ENCODE measurements at regions not wholly inside any gene's neighbourhood (a gene's known extent, or its start where the extent isn't known, plus 50 kb on each side); places are given as distances from the start of the nearest gene placed in this dataset.

- no peak overlapping the region for H3K18ac ChIP-seq (ENCODE audit: low read length)
- no peak overlapping the region for H3K4ac ChIP-seq (ENCODE audit: low read length)
- no peak overlapping the region for H4K8ac ChIP-seq (ENCODE audit: low read depth, low read length)
- H3K79me1 ChIP-seq (ENCODE audit: low read depth, low read length) = no peaks in the 10 kb centered on the region
- H2BK12ac ChIP-seq (ENCODE audit: low read length) = no peak overlapping the region
- no peak overlapping the region for H3K23ac ChIP-seq (ENCODE audit: low read depth, low read length, poor library complexity)
- H3K9me3 ChIP-seq (replicated peaks in 1 of 2; ENCODE audit: control insufficient read depth in 2 of 2, insufficient read depth in 1 of 2, low read depth in 1 of 2, low read length in 2 of 2) = no peaks in the 10 kb centered on the region
- H3K4me3 ChIP-seq (ENCODE audit: low read length in 2 of 2) = no peak overlapping the region
- H4K91ac ChIP-seq (ENCODE audit: low read depth, low read length, poor library complexity) = no peak overlapping the region
- no peak overlapping the region for H3K9ac ChIP-seq (ENCODE audit: low read depth, low read length, poor library complexity)
- no peak for DNase-seq (ENCODE audit: low spot score)
- H2BK120ac ChIP-seq (ENCODE audit: low read depth, low read length) = no peak overlapping the region
- H3K36me3 ChIP-seq (replicated peaks in 1 of 2; ENCODE audit: control insufficient read depth in 2 of 2, insufficient read depth in 2 of 2, low read length in 2 of 2) = no peaks in the 10 kb centered on the region
- H2AK5ac ChIP-seq (ENCODE audit: low read depth, low read length) = no peak overlapping the region
- no peak overlapping the region for H2BK15ac ChIP-seq (ENCODE audit: low read length)
- H3K4me2 ChIP-seq (ENCODE audit: insufficient read depth, low read length, poor library complexity, severe bottlenecking) = no peak overlapping the region
- H3K4me1 ChIP-seq (ENCODE audit: control insufficient read depth in 2 of 2, insufficient read depth in 1 of 2, low read depth in 1 of 2, low read length in 2 of 2) = no peaks in the 10 kb centered on the region
- no peak overlapping the region for H2AFZ ChIP-seq (ENCODE audit: low read length)
- WGBS, 2 donors (ENCODE audit: extremely low coverage in 2 of 2, insufficient read length in 2 of 2, insufficient replicate concordance in 1 of 2) = no CpG with 5 or more reads among the region's 1 CpG
- no peak overlapping the region for H3K14ac ChIP-seq (ENCODE audit: low read length)
- H3K27me3 ChIP-seq (ENCODE audit: control insufficient read depth in 3 of 3, insufficient read depth in 3 of 3, low read depth in 1 of 3, low read length in 3 of 3) = no peaks in the 10 kb centered on the region
- no peak overlapping the region for H2BK5ac ChIP-seq (ENCODE audit: low read length)
- no peak overlapping the region for H3K27ac ChIP-seq (replicated peaks; ENCODE audit: low read length)
Observed at GRCh38 chr2:51825823-51826222, 793.9 kb upstream of the NRXN1 start.

DNA sequence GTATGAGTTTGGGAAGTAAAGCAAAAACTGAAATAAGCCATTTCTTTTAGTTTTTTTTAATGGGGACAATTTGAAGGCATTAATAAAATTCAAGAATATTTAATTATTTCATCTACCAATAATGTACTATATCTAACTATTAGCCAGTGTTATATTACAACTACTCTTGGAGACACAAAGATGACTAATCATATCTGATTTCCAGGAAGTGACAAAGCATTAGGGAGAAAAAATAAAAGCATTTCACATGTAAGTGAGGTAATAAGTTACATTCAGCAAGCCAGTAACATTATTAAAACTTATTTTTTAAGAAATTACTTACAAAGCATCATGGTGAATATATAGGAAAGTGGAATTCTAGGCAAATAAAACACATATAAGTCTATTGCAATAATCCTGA, 781.3 kb upstream of the NRXN1 start:
- Histone ChIP-seq H2BK12ac (ENCODE audit: low read length) (no peak overlapping the region), H3K18ac (ENCODE audit: low read length) (no peak overlapping the region), H3K9ac (ENCODE audit: low read depth, low read length, poor library complexity) (no peak overlapping the region), H3K9me3 (replicated peaks in 1 of 2; ENCODE audit: control insufficient read depth in 2 of 2, insufficient read depth in 1 of 2, low read depth in 1 of 2, low read length in 2 of 2) (no peaks in the 10 kb centered on the region), H4K91ac (ENCODE audit: low read depth, low read length, poor library complexity) (no peak overlapping the region), H2BK120ac (ENCODE audit: low read depth, low read length) (no peak overlapping the region), H3K14ac (ENCODE audit: low read length) (no peak overlapping the region), H4K8ac (ENCODE audit: low read depth, low read length) (no peak overlapping the region), H3K4ac (ENCODE audit: low read length) (no peak overlapping the region), H2AK5ac (ENCODE audit: low read depth, low read length) (no peak overlapping the region), H2BK5ac (ENCODE audit: low read length) (no peak overlapping the region), H3K27ac (replicated peaks; ENCODE audit: low read length) (no peak overlapping the region), H3K27me3 (ENCODE audit: control insufficient read depth in 3 of 3, insufficient read depth in 3 of 3, low read depth in 1 of 3, low read length in 3 of 3) (no peaks in the 10 kb centered on the region), H2BK15ac (ENCODE audit: low read length) (no peak overlapping the region), H3K4me1 (ENCODE audit: control insufficient read depth in 2 of 2, insufficient read depth in 1 of 2, low read depth in 1 of 2, low read length in 2 of 2) (no peaks in the 10 kb centered on the region), H3K23ac (ENCODE audit: low read depth, low read length, poor library complexity) (no peak overlapping the region), H3K4me2 (ENCODE audit: insufficient read depth, low read length, poor library complexity, severe bottlenecking) (no peak overlapping the region), H2AFZ (ENCODE audit: low read length) (no peak overlapping the region), H3K36me3 (replicated peaks in 1 of 2; ENCODE audit: control insufficient read depth in 2 of 2, insufficient read depth in 2 of 2, low read length in 2 of 2) (no peaks in the 10 kb centered on the region), H3K79me1 (ENCODE audit: low read depth, low read length) (no peaks in the 10 kb centered on the region), H3K4me3 (ENCODE audit: low read length in 2 of 2) (no peak overlapping the region)
- no peak for DNase-seq (ENCODE audit: low spot score)

DNA sequence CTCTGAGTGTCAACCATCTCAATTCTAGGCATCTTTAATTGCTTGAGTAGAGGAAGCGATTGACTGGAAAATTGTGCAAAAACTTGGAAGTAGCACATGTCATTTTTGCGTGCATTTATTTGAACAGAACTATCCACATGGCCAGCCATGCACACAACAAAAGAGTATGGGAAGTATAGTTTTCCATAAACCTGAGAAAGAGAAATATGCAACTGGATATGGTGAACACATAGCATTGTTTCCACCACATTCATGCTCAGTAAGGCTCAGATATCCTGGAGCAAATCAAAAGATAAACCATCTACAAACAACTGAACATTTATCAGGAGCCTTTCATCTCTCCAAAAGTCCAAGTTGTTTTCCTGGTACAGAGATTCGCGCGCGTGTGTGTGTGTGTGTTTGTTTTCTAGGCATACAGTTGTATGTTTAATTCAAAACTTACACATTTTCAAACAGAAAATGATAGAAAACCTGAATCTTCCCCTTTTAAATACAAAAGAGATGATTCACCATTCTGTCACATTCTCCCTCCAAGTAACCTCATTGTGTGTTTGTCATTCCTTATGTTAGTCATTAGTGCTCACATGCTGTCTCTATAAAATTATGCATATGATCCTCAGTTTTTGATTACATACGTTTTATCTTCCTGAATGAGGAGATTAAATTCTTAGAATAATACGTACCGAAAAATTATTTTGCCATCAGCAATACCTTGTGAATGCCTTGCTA, 780.4 kb upstream of the NRXN1 start:
- H2BK5ac ChIP-seq (ENCODE audit: low read length) = no peak overlapping the region
- no peak overlapping the region for H3K14ac ChIP-seq (ENCODE audit: low read length)
- H3K9ac ChIP-seq (ENCODE audit: low read depth, low read length, poor library complexity) = no peak overlapping the region
- no CpG with 5 or more reads among the region's 9 CpGs for WGBS, 2 donors (ENCODE audit: extremely low coverage in 2 of 2, insufficient read length in 2 of 2, insufficient replicate concordance in 1 of 2)
- no peaks in the 10 kb centered on the region for H3K27me3 ChIP-seq (ENCODE audit: control insufficient read depth in 3 of 3, insufficient read depth in 3 of 3, low read depth in 1 of 3, low read length in 3 of 3)
- no peak overlapping the region for H3K4me2 ChIP-seq (ENCODE audit: insufficient read depth, low read length, poor library complexity, severe bottlenecking)
- no peaks in the 10 kb centered on the region for H3K79me1 ChIP-seq (ENCODE audit: low read depth, low read length)
- H3K23ac ChIP-seq (ENCODE audit: low read depth, low read length, poor library complexity) = no peak overlapping the region
- no peak overlapping the region for H2BK15ac ChIP-seq (ENCODE audit: low read length)
- H3K4me1 ChIP-seq (ENCODE audit: control insufficient read depth in 2 of 2, insufficient read depth in 1 of 2, low read depth in 1 of 2, low read length in 2 of 2) = no peaks in the 10 kb centered on the region
- H2AFZ ChIP-seq (ENCODE audit: low read length) = no peak overlapping the region
- H3K27ac ChIP-seq (replicated peaks; ENCODE audit: low read length) = no peak overlapping the region
- no peak overlapping the region for H2BK12ac ChIP-seq (ENCODE audit: low read length)
- H4K8ac ChIP-seq (ENCODE audit: low read depth, low read length) = no peak overlapping the region
- DNase-seq (ENCODE audit: low spot score) = no peak
- H2AK5ac ChIP-seq (ENCODE audit: low read depth, low read length) = no peak overlapping the region
- H2BK120ac ChIP-seq (ENCODE audit: low read depth, low read length) = no peak overlapping the region
- no peaks in the 10 kb centered on the region for H3K9me3 ChIP-seq (replicated peaks in 1 of 2; ENCODE audit: control insufficient read depth in 2 of 2, insufficient read depth in 1 of 2, low read depth in 1 of 2, low read length in 2 of 2)
- H3K4me3 ChIP-seq (ENCODE audit: low read length in 2 of 2) = no peak overlapping the region
- no peak overlapping the region for H4K91ac ChIP-seq (ENCODE audit: low read depth, low read length, poor library complexity)
- H3K36me3 ChIP-seq (replicated peaks in 1 of 2; ENCODE audit: control insufficient read depth in 2 of 2, insufficient read depth in 2 of 2, low read length in 2 of 2) = no peaks in the 10 kb centered on the region
- no peak overlapping the region for H3K18ac ChIP-seq (ENCODE audit: low read length)
- H3K4ac ChIP-seq (ENCODE audit: low read length) = no peak overlapping the region

GRCh38 chr2:51810197-51810596, 778.3 kb upstream of the NRXN1 start:
- Histone ChIP-seq H3K27ac (replicated peaks; ENCODE audit: low read length) (no peak overlapping the region), H3K4ac (ENCODE audit: low read length) (no peak overlapping the region), H2AK5ac (ENCODE audit: low read depth, low read length) (no peak overlapping the region), H2BK5ac (ENCODE audit: low read length) (no peak overlapping the region), H2BK12ac (ENCODE audit: low read length) (no peak overlapping the region), H3K23ac (ENCODE audit: low read depth, low read length, poor library complexity) (no peak overlapping the region), H3K27me3 (ENCODE audit: control insufficient read depth in 3 of 3, insufficient read depth in 3 of 3, low read depth in 1 of 3, low read length in 3 of 3) (no peaks in the 10 kb centered on the region), H4K91ac (ENCODE audit: low read depth, low read length, poor library complexity) (no peak overlapping the region), H3K9ac (ENCODE audit: low read depth, low read length, poor library complexity) (no peak overlapping the region), H3K14ac (ENCODE audit: low read length) (no peak overlapping the region), H3K4me3 (ENCODE audit: low read length in 2 of 2) (no peak overlapping the region), H3K36me3 (replicated peaks in 1 of 2; ENCODE audit: control insufficient read depth in 2 of 2, insufficient read depth in 2 of 2, low read length in 2 of 2) (no peaks in the 10 kb centered on the region), H3K4me1 (ENCODE audit: control insufficient read depth in 2 of 2, insufficient read depth in 1 of 2, low read depth in 1 of 2, low read length in 2 of 2) (no peaks in the 10 kb centered on the region), H3K4me2 (ENCODE audit: insufficient read depth, low read length, poor library complexity, severe bottlenecking) (no peak overlapping the region), H3K9me3 (replicated peaks in 1 of 2; ENCODE audit: control insufficient read depth in 2 of 2, insufficient read depth in 1 of 2, low read depth in 1 of 2, low read length in 2 of 2) (no peaks in the 10 kb centered on the region), H2AFZ (ENCODE audit: low read length) (no peak overlapping the region), H2BK15ac (ENCODE audit: low read length) (no peak overlapping the region), H3K18ac (ENCODE audit: low read length) (no peak overlapping the region), H3K79me1 (ENCODE audit: low read depth, low read length) (no peaks in the 10 kb centered on the region), H4K8ac (ENCODE audit: low read depth, low read length) (no peak overlapping the region), H2BK120ac (ENCODE audit: low read depth, low read length) (no peak overlapping the region)
- no CpG with 5 or more reads among the region's 4 CpGs for WGBS, 2 donors (ENCODE audit: extremely low coverage in 2 of 2, insufficient read length in 2 of 2, insufficient replicate concordance in 1 of 2)
- DNase-seq (ENCODE audit: low spot score) = no peak

Data from neuronal stem cell (in vitro differentiated cells).